ENCODE measurements at regions not wholly inside any gene's neighbourhood (a gene's known extent, or its start where the extent isn't known, plus 50 kb on each side); places are given as distances from the start of the nearest gene placed in this dataset.

- DNase-seq (ENCODE audit: low read depth in 2 of 2), result peak in 1 of 2 donors; percentile 21
- no peak overlapping the region for H3K4me3 ChIP-seq (replicated peaks in 1 of 2; ENCODE audit: low read depth in 2 of 2, low read length in 2 of 2)
- no peak for TF ChIP-seq CTCF (IDR thresholded peaks at IDR 0.05; ENCODE audit: low read depth, low read length)
Observed at GRCh38 chr13:59542303-59542702, 621.4 kb downstream of the DIAPH3 start.

GRCh38 chr13:59543418-59543817 is 620.3 kb downstream of the DIAPH3 start:
- no peak for DNase-seq (ENCODE audit: low read depth in 2 of 2)
- H3K4me3 ChIP-seq (replicated peaks in 1 of 2; ENCODE audit: low read depth in 2 of 2, low read length in 2 of 2), result no peak overlapping the region
- no peak for TF ChIP-seq CTCF (IDR thresholded peaks at IDR 0.05; ENCODE audit: low read depth, low read length)

GRCh38 chr13:59545007-59545406 is 618.7 kb downstream of the DIAPH3 start:
- no peak for DNase-seq (ENCODE audit: low read depth in 2 of 2)
- no peak overlapping the region for H3K4me3 ChIP-seq (replicated peaks in 1 of 2; ENCODE audit: low read depth in 2 of 2, low read length in 2 of 2)
- TF ChIP-seq CTCF (IDR thresholded peaks at IDR 0.05; ENCODE audit: low read depth, low read length), result no peak

GRCh38 chr13:59546178-59546577 is 617.5 kb downstream of the DIAPH3 start:
- no peak for DNase-seq (ENCODE audit: low read depth in 2 of 2)
- H3K4me3 ChIP-seq (replicated peaks in 1 of 2; ENCODE audit: low read depth in 2 of 2, low read length in 2 of 2), result no peak overlapping the region
- TF ChIP-seq CTCF (IDR thresholded peaks at IDR 0.05; ENCODE audit: low read depth, low read length), result no peak

GRCh38 chr13:59547950-59548349 is 615.8 kb downstream of the DIAPH3 start:
- no peak for TF ChIP-seq CTCF (IDR thresholded peaks at IDR 0.05; ENCODE audit: low read depth, low read length)
- H3K4me3 ChIP-seq (replicated peaks in 1 of 2; ENCODE audit: low read depth in 2 of 2, low read length in 2 of 2), result no peak overlapping the region
- DNase-seq (ENCODE audit: low read depth in 2 of 2), result no peak

GRCh38 chr13:59562924-59563323 is 600.8 kb downstream of the DIAPH3 start:
- no peak overlapping the region for H3K4me3 ChIP-seq (replicated peaks in 1 of 2; ENCODE audit: low read depth in 2 of 2, low read length in 2 of 2)
- no peak for DNase-seq (ENCODE audit: low read depth in 2 of 2)
- no peak for TF ChIP-seq CTCF (IDR thresholded peaks at IDR 0.05; ENCODE audit: low read depth, low read length)

- TF ChIP-seq CTCF (IDR thresholded peaks at IDR 0.05; ENCODE audit: low read depth, low read length), result no peak
- no peak overlapping the region for H3K4me3 ChIP-seq (replicated peaks in 1 of 2; ENCODE audit: low read depth in 2 of 2, low read length in 2 of 2)
- no peak for DNase-seq (ENCODE audit: low read depth in 2 of 2)
Observed at GRCh38 chr13:59566561-59566960, 597.2 kb downstream of the DIAPH3 start.
